HG03558 (cell line): ENCODE measurements at regions not wholly inside any gene's neighbourhood (a gene's known extent, or its start where the extent isn't known, plus 50 kb on each side); places are given as distances from the start of the nearest gene placed in this dataset.
"Not testable (repeated sequence)": the region's sequence is repeated elsewhere in the genome, so short reads cannot be mapped to it uniquely, and the experiment has no call there.

Source experiments
- ATAC-seq: cut with Tn5 transposase; IDR thresholded peaks from one replicate; pipeline ENCODE4 v1.9.1; 2021; ENCODE audit warnings: moderate number of reproducible peaks; ENCODE audit not compliant: unreplicated experiment; ENCODE audit errors: extremely low read depth

DNA sequence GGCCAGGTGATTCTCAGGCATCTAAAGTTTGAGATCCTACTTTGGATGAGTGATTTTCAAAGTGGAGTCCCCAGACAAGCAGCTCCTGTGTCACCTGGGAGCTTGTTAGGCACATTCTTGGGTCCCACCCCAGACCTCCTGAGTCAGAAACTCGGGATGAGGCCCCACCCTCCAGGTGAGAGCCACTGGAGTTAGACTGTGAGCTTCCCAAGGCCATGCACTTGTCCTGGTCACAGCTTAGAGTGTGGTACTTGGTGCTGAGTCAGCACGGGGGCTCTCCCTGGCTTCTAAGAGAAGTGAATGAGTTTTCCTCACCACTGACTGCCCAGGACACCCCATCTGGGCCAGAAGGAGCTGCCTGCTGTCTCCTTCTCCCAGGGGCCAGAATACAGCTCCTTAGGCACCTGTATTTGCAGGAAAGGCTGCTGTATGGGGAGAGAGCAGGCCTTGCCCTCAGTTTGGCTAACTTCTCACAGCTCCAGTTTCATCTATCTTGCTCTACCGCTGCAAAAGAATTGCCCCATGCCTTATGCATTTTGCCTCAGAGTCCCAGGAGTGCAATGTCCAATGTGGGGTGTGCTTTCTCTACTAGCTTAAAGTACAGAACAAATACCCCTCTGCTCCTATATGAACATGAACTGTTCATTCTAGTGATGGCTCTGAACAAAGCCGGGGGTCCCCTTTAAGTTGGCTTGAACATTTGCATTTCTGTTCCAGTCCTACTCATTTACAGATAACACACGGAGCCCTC is 98.1 kb downstream of the PSMG1 start:
- ATAC-seq, result no peak

GRCh38 chr21:39084073-39084472 is 99.2 kb downstream of the PSMG1 start:
- no peak for ATAC-seq

GRCh38 chr21:39083377-39084008 is 99.8 kb downstream of the PSMG1 start:
- no peak for ATAC-seq

DNA sequence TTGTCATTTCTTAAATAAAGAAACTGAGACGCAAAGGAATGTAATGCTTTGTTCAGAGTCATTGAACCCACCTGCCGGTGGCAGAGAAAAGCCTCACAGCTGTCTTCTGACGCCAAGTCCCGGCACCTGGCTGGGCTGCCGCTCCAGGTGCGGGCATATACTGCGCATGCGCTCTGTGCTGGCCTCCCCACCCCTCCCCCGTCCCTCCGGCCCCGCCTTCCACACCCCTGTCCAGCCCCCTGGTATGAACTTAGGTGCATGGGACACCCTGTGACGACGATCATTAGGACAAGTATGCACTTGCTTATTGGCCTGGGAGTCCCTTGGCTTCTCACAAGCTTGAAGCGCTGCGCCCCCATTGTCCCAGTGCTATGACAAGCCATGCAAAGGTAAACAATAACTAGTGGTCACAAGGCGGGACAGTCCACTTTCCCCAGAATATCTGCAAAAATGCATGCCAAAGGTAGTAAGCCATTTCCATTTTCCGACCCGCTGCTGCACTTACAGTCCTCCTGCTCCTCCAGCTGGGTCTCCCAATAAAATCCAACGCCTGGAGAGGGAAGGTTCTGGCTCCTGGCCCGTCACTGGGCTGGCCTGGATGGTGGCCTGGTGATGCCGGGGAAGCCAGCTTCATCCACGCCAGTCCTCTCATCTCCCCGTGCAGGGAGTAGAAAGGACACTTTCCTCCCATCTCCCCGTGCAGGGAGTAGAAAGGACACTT is 100.4 kb downstream of the PSMG1 start:
- no peak for ATAC-seq

DNA sequence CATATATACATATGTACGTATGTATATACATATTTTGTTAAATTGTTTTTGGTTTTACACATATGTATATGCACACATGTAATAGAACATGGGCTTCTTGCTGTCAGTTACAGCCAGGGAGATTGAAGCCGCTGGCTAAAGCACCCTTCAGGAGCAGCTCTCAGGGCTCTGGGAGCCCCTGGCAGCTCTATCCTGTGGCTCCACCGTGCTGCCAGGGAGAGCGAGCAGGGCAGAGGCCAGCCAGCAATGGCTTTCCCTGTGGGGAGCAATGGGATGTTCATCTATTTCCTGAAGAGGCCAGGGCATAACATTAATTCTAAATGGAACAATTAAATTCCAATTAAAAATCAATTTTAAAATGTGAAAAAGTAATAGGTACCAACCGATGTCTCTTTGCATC is 102.9 kb downstream of the PSMG1 start:
- ATAC-seq, result no peak

- ATAC-seq, result no peak
These were observed 103.6 kb downstream of the PSMG1 start for GRCh38 chr21:39079617-39080016.

GRCh38 chr21:39078322-39079065 is 104.8 kb downstream of the PSMG1 start:
- ATAC-seq, result no peak

- ATAC-seq, result no peak
These were observed 105.4 kb downstream of the PSMG1 start for GRCh38 chr21:39077876-39078275.

- ATAC-seq, result no peak
These were observed 108.7 kb downstream of the PSMG1 start for GRCh38 chr21:39074508-39074907.

DNA sequence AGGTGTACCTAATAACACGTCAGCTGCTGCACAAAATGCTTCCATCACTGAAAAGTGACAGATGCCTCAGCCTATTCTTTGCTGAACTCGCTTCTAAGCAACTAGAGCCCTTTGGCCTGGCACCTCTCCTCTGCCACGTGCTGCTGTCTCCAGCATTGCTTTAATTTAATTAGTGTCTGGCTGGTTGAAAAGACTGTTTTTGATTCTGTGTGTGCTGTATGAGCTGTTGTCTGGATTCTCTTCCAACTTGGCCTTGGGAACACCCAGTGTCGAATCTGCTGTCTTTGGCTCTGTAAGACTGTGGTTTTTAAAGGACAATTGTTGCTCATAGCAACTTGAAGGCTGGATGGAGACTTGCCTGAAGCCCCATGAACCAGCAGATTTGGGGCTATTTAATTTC is 109.5 kb downstream of the PSMG1 start:
- no peak for ATAC-seq

GRCh38 chr21:39073063-39073462 is 110.2 kb downstream of the PSMG1 start:
- no peak for ATAC-seq

GRCh38 chr21:39072468-39072867 is 110.8 kb downstream of the PSMG1 start:
- ATAC-seq, result no peak

- no peak for ATAC-seq
These were observed 111.5 kb downstream of the PSMG1 start for GRCh38 chr21:39071623-39072214.

- ATAC-seq, result not testable (repeated sequence)
These were observed 113.4 kb downstream of the PSMG1 start for GRCh38 chr21:39069856-39070255.

DNA sequence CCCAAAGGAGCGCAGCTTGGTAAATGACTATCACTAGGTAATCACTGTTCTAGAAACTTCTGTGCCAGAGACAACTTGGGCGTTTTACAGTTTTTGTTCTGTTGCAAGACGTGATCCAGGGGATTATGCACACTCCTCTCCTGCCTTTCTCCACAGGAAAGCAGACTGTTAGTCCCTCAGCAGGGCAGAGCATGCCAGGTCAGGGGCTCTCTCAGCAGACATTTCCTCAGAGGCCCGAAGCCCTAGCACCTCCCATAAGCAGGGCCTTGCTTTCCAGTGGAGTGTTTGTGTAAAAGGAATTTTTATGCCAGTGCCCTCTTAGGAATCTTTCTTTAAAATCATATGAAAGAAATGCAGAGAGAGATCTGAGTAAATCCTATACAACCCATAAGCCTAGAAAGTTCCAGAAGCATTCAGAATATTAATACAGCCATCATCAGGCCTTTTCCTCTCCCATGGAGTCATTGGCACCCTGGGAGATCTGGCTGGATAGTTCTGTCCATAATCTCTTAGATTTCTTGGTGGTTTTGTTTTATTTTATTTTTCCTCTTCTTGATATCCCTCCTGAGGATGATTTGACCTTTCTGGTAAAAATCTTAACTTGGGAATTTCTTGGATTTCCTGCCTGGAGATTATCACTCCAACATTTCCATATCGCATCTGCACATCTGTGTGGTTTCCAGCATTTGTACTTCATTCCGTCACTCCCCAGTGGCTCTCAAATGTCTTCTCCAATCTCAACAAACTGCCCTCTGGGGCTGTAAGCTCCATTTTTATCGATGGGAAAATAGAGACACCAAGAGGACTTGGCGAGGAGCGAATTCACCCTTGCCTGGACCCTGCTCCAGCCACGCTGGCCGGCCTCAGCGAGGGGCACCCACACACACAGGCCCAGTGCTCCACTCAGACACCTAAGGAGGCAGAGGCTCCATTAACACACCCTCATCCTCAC is 116.1 kb downstream of the PSMG1 start:
- no peak for ATAC-seq

DNA sequence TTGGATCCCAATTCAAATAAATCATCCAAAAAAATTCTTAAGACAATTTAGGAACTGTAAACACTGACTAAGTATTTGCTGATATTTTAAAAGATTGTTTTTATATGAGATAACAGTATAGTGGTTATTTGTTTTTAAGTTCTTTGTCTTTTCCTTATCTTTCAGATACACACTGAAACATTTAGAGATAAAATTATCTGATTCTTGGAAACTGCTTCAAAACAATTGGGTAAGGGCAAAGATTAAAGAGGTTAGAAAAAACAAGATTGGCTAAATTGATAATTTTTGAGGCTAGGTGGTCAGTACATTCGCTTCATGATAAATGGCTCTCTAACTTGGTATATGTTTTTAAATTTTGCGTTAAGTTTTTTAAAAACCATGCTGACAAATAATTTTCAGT is 117.3 kb downstream of the PSMG1 start:
- ATAC-seq, result no peak

- ATAC-seq, result no peak
These were observed 118.8 kb downstream of the PSMG1 start for GRCh38 chr21:39064325-39065012.

GRCh38 chr21:39063517-39063916 is 119.7 kb downstream of the PSMG1 start:
- ATAC-seq, result no peak

DNA sequence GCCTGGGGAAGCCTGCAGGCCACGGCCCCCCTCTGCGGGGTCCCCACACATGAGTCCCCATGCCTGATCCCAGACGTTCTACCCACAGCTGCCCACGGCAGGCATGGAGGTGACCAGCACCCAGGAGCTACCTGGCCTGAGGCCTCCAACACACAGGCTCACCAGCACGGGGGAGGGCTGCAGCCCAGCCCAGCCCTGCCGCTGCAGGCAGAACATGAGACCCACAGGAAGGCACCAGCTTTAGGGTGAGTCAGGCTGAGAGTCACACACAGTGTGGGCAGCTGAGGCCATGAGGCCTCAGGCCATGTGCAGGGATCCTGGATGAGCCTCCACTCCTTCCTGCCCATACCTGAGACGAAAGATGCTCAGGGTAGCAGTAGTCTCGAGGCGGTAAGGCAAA is 121.1 kb downstream of the PSMG1 start:
- ATAC-seq, result no peak
